A673 (cell line): ENCODE measurements at regions not wholly inside any gene's neighbourhood (a gene's known extent, or its start where the extent isn't known, plus 50 kb on each side); places are given as distances from the start of the nearest gene placed in this dataset.

ENCODE experiments used
- EZH2 ChIP-seq: fragments of 200-600 bp; sonication (generic); IDR thresholded peaks from 2 replicates; pipeline ENCODE4 v1.6.1; 2017; ENCODE audit warnings: borderline replicate concordance, low read depth, mild to moderate bottlenecking, mixed read lengths, antibody characterized with exemption, low read length; ENCODE audit not compliant: poor library complexity, severe bottlenecking
- TF ChIP-seq, protein P1 (sequence below): fragments of 300-800, 200-600 bp; sonication (generic); conservative IDR thresholded peaks from 2 replicates; pipeline ENCODE4 v1.5.1; 2017; ENCODE audit warnings: low read depth, mild to moderate bottlenecking, antibody characterized with exemption, low read length, moderate library complexity, mixed read lengths

- TF ChIP-seq, protein P1, sequence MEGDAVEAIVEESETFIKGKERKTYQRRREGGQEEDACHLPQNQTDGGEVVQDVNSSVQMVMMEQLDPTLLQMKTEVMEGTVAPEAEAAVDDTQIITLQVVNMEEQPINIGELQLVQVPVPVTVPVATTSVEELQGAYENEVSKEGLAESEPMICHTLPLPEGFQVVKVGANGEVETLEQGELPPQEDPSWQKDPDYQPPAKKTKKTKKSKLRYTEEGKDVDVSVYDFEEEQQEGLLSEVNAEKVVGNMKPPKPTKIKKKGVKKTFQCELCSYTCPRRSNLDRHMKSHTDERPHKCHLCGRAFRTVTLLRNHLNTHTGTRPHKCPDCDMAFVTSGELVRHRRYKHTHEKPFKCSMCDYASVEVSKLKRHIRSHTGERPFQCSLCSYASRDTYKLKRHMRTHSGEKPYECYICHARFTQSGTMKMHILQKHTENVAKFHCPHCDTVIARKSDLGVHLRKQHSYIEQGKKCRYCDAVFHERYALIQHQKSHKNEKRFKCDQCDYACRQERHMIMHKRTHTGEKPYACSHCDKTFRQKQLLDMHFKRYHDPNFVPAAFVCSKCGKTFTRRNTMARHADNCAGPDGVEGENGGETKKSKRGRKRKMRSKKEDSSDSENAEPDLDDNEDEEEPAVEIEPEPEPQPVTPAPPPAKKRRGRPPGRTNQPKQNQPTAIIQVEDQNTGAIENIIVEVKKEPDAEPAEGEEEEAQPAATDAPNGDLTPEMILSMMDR = no peak
- no peak for TF ChIP-seq EZH2
Measured at GRCh38 chr6:164929408-164929977, 379.9 kb downstream of the C6orf118 start.
